CD14-positive monocyte (primary cell): ENCODE measurements at regions not wholly inside any gene's neighbourhood (a gene's known extent, or its start where the extent isn't known, plus 50 kb on each side); places are given as distances from the start of the nearest gene placed in this dataset.

Experiments used
- DNase-seq, 3 donors: peaks; one replicate each; pipeline ENCODE4 v3.0.0-alpha.2; 2011 to 2022
- H2AFZ ChIP-seq: 2 replicates; pipeline ENCODE4 v1.6.0; 2012; ENCODE audit warnings: mild to moderate bottlenecking, low read depth, low read length, inconsistent platforms; ENCODE audit not compliant: insufficient read depth, poor library complexity, severe bottlenecking
- H3K27ac ChIP-seq, 2 donors: 1 replicate in 1 of 2; 2 replicates in 1 of 2; pipeline ENCODE4 v1.5.1; 2012 to 2013; ENCODE audit warnings: low read length in 2 of 2, control low read depth in 1 of 2, inconsistent platforms in 1 of 2, low read depth in 1 of 2, mild to moderate bottlenecking in 1 of 2
- H3K27me3 ChIP-seq, 2 donors: one replicate each; pipeline versions ENCODE4 v1.6.0 to v1.6.1; 2011 to 2013; ENCODE audit warnings: low read length in 2 of 2; ENCODE audit not compliant: control insufficient read depth in 2 of 2, insufficient read depth in 2 of 2
- H3K36me3 ChIP-seq, 2 donors: replicated peaks in 1 of 2; 1 replicate in 1 of 2; 2 replicates in 1 of 2; pipeline versions ENCODE4 v1.5.1 to v1.6.1; 2012 to 2013; ENCODE audit warnings: low read length in 2 of 2, control low read depth in 1 of 2, inconsistent platforms in 1 of 2, mild to moderate bottlenecking in 1 of 2; ENCODE audit not compliant: insufficient read depth in 2 of 2, control insufficient read depth in 1 of 2
- H3K4me1 ChIP-seq, 2 donors: 1 replicate in 1 of 2; 2 replicates in 1 of 2; pipeline versions ENCODE4 v1.5.1 to v1.6.1; 2012 to 2013; ENCODE audit warnings: low read length in 2 of 2, control low read depth in 1 of 2, inconsistent platforms in 1 of 2, mild to moderate bottlenecking in 1 of 2, moderate library complexity in 1 of 2; ENCODE audit not compliant: insufficient read depth in 2 of 2, control insufficient read depth in 1 of 2
- H3K4me2 ChIP-seq: replicated peaks from 2 replicates; pipeline ENCODE3; 2012; ENCODE audit warnings: low read length, moderate library complexity, mild to moderate bottlenecking; ENCODE audit not compliant: poor library complexity, severe bottlenecking; ENCODE audit errors: extremely low read depth
- H3K4me3 ChIP-seq, 3 experiments: fragments of 200-600 bp in 1 of 3; sonication (generic) in 1 of 3; replicated peaks in 1 of 3; 1 replicate in 2 of 3; 2 replicates in 1 of 3; pipeline ENCODE4 v1.5.1; 2011 to 2013; ENCODE audit warnings: low read length in 3 of 3, mild to moderate bottlenecking in 3 of 3, control low read depth in 2 of 3, low read depth in 2 of 3, inconsistent platforms in 1 of 3, moderate library complexity in 1 of 3
- H3K79me2 ChIP-seq: 2 replicates; pipeline ENCODE4 v1.6.0; 2012; ENCODE audit warnings: mild to moderate bottlenecking, control low read depth, inconsistent platforms, low read length, moderate library complexity; ENCODE audit not compliant: insufficient read depth
- H3K9ac ChIP-seq: 2 replicates; pipeline ENCODE4 v1.6.0; 2017; ENCODE audit warnings: low read length, mild to moderate bottlenecking; ENCODE audit not compliant: insufficient read depth, poor library complexity, severe bottlenecking
- H3K9me3 ChIP-seq, 2 donors: replicated peaks in 1 of 2; 1 replicate in 1 of 2; 2 replicates in 1 of 2; pipeline versions ENCODE4 v1.5.1 to v1.6.1; 2012 to 2013; ENCODE audit warnings: low read length in 2 of 2, control low read depth in 1 of 2; ENCODE audit not compliant: control insufficient read depth in 1 of 2, insufficient read depth in 1 of 2
- H4K20me1 ChIP-seq: 2 replicates; pipeline ENCODE4 v1.6.0; 2012; ENCODE audit warnings: mild to moderate bottlenecking, low read length, control low read depth, moderate library complexity; ENCODE audit not compliant: insufficient read depth
- H3K27ac Mint-ChIP-seq, 7 donors: one replicate each; pipeline ENCODE4 v1.8.0; 2020; ENCODE audit warnings: mild to moderate bottlenecking in 7 of 7, mixed read lengths in 7 of 7, moderate library complexity in 6 of 7, inconsistent platforms in 2 of 7
- H3K27me3 Mint-ChIP-seq, 3 donors: one replicate each; pipeline ENCODE4 v1.8.0; 2021 to 2022; ENCODE audit warnings: low read depth in 3 of 3, mild to moderate bottlenecking in 3 of 3, mixed read lengths in 3 of 3, moderate library complexity in 3 of 3, inconsistent platforms in 1 of 3
- H3K36me3 Mint-ChIP-seq, 2 donors: one replicate each; pipeline ENCODE4 v1.8.0; 2020; ENCODE audit warnings: mixed read lengths in 2 of 2, inconsistent platforms in 1 of 2, mild to moderate bottlenecking in 1 of 2
- H3K4me1 Mint-ChIP-seq: one replicate; pipeline ENCODE4 v1.8.0; 2020; ENCODE audit warnings: mild to moderate bottlenecking, mixed read lengths
- H3K4me3 Mint-ChIP-seq, 2 donors: one replicate each; pipeline ENCODE4 v1.8.0; 2020; ENCODE audit warnings: mild to moderate bottlenecking in 2 of 2, mixed read lengths in 2 of 2, moderate library complexity in 1 of 2
- H3K9me3 Mint-ChIP-seq, 7 donors: one replicate each; pipeline ENCODE4 v1.8.0; 2020 to 2022; ENCODE audit warnings: mixed read lengths in 7 of 7, mild to moderate bottlenecking in 6 of 7, moderate library complexity in 6 of 7, inconsistent platforms in 2 of 7
- CTCF ChIP-seq: fragments of 200-600 bp; IDR thresholded peaks from one replicate; pipeline ENCODE4 v1.8.0; 2022; ENCODE audit warnings: antibody characterized with exemption, mild to moderate bottlenecking
- WGBS: methylation state at CpG from one replicate; pipeline ENCODE4 v1.1.5; 2013; ENCODE audit warnings: missing lambda C conversion rate; ENCODE audit not compliant: insufficient coverage; 5-methylcytosine and 5-hydroxymethylcytosine counted together
- intact Hi-C, 2 donors: fragments of 100-400 bp; cut with micrococcal nuclease; formaldehyde crosslinking; loops; one replicate each; pipeline versions ENCODE4 v1.15.0 to v1.15.1; 2023

- no peak overlapping the region for H3K4me3 Mint-ChIP-seq
- H3K4me2 ChIP-seq: no peak overlapping the region
- no peak overlapping the region for H3K27ac Mint-ChIP-seq
- H3K79me2 ChIP-seq: no peaks in the 10 kb centered on the region
- no peak for DNase-seq
- intact Hi-C loops: no loop called here
- H3K4me1 ChIP-seq: no peaks in the 10 kb centered on the region
- no peak overlapping the region for H2AFZ ChIP-seq
- no peaks in the 10 kb centered on the region for H3K9me3 ChIP-seq
- no peak for TF ChIP-seq CTCF
- H3K27me3 Mint-ChIP-seq: peaks cover 2% of the 10 kb centered on the region in 3 donors
- WGBS: 40% methylated on average over 1 of the region's 3 CpGs
- peaks cover 0 to 3% (median 1%) of the 10 kb centered on the region in 7 donors for H3K9me3 Mint-ChIP-seq
- no peaks in the 10 kb centered on the region for H4K20me1 ChIP-seq
- no peak overlapping the region for H3K9ac ChIP-seq
- H3K27ac ChIP-seq: no peak overlapping the region
- no peaks in the 10 kb centered on the region for H3K36me3 ChIP-seq
- H3K27me3 ChIP-seq: no peaks in the 10 kb centered on the region
- no peaks in the 10 kb centered on the region for H3K36me3 Mint-ChIP-seq
- H3K4me3 ChIP-seq: no peak overlapping the region
- H3K4me1 Mint-ChIP-seq: no peaks in the 10 kb centered on the region
Measured at GRCh38 chr6:54601600-54602300, 244.8 kb upstream of the FAM83B start.

- Mint-ChIP-seq H3K4me1 (no peaks in the 10 kb centered on the region), H3K36me3 (no peaks in the 10 kb centered on the region)
- intact Hi-C loops: no loop called here
Measured at GRCh38 chr6:54602591-54602990, 244.0 kb upstream of the FAM83B start.

More at GRCh38 chr6:54602591-54602990, 244.0 kb upstream of the FAM83B start:
- Histone ChIP-seq H3K9ac (no peak overlapping the region), H3K4me2 (no peak overlapping the region), H3K36me3 (no peaks in the 10 kb centered on the region), H3K4me1 (no peaks in the 10 kb centered on the region), H3K79me2 (no peaks in the 10 kb centered on the region), H4K20me1 (no peaks in the 10 kb centered on the region), H2AFZ (no peak overlapping the region), H3K4me3 (no peak overlapping the region), H3K27me3 (no peaks in the 10 kb centered on the region), H3K27ac (no peak overlapping the region), H3K9me3 (no peaks in the 10 kb centered on the region)
- Mint-ChIP-seq H3K4me3 (no peak overlapping the region), H3K27ac (no peak overlapping the region), H3K9me3 (peaks cover 0 to 5% (median 2%) of the 10 kb centered on the region in 7 donors), H3K27me3 (peaks cover 2% of the 10 kb centered on the region in 3 donors)
- DNase-seq: no peak
- WGBS: 74% methylated on average over 2 of the region's 3 CpGs
- TF ChIP-seq CTCF: no peak
